Esophagus muscularis mucosa (tissue), 4 donors: ENCODE measurements at regions not wholly inside any gene's neighbourhood (a gene's known extent, or its start where the extent isn't known, plus 50 kb on each side); places are given as distances from the start of the nearest gene placed in this dataset.
"Not testable (repeated sequence)": the region's sequence is repeated elsewhere in the genome, so short reads cannot be mapped to it uniquely, and the experiment has no call there.

ENCODE experiments used
- EP300 ChIP-seq: sonication (generic); formaldehyde crosslinking; IDR thresholded peaks from one replicate; pipeline ENCODE4 v1.6.1; 2017; ENCODE audit warnings: antibody characterized with exemption
- POLR2A ChIP-seq: fragments of 450-650 bp; IDR thresholded peaks from one replicate; pipeline ENCODE4 v1.6.1; 2017; ENCODE audit warnings: antibody characterized with exemption, moderate library complexity, mild to moderate bottlenecking, low read depth
- POLR2AphosphoS5 ChIP-seq, 2 donors: sonication (generic); formaldehyde crosslinking; IDR thresholded peaks; one replicate each; pipeline ENCODE4 v1.6.1; 2017; ENCODE audit warnings: antibody characterized with exemption in 2 of 2
- TF ChIP-seq, protein P1 (sequence below), 3 experiments: fragments of 200-600 bp in 2 of 3; fragments of 450-650 bp in 1 of 3; sonication (generic) in 2 of 3; IDR thresholded peaks; one replicate each; pipeline ENCODE4 v1.5.1; 2017 to 2019; ENCODE audit warnings: antibody characterized with exemption in 3 of 3, mild to moderate bottlenecking in 2 of 3, moderate library complexity in 1 of 3

DNA sequence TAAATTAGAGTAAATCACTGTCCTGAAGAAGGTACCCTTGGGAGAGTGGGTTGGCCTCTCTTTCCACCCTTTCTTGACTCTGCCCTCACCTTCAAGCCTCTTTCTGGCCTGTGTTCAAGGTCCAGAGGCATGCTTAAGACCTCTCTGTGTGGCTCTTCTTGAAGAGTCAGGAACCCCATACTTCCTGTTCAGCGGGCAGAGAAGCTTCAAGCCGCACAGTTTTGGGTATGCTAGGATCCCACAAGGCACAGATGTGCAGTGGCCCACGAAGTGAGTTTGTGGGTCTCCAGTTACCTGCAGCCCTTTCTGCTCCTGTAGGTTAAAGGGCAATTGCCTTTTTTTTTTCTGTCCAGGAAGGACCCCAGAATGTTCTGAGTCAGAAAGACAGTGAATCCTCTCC lies 113.7 kb downstream of the PPIAL4A start:
- TF ChIP-seq POLR2A; EP300; POLR2AphosphoS5 (IDR thresholded peaks at IDR 0.05): not testable (repeated sequence)
- TF ChIP-seq, protein P1, sequence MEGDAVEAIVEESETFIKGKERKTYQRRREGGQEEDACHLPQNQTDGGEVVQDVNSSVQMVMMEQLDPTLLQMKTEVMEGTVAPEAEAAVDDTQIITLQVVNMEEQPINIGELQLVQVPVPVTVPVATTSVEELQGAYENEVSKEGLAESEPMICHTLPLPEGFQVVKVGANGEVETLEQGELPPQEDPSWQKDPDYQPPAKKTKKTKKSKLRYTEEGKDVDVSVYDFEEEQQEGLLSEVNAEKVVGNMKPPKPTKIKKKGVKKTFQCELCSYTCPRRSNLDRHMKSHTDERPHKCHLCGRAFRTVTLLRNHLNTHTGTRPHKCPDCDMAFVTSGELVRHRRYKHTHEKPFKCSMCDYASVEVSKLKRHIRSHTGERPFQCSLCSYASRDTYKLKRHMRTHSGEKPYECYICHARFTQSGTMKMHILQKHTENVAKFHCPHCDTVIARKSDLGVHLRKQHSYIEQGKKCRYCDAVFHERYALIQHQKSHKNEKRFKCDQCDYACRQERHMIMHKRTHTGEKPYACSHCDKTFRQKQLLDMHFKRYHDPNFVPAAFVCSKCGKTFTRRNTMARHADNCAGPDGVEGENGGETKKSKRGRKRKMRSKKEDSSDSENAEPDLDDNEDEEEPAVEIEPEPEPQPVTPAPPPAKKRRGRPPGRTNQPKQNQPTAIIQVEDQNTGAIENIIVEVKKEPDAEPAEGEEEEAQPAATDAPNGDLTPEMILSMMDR (IDR thresholded peaks at IDR 0.05), result not testable (repeated sequence)
